GM18951 (cell line): ENCODE measurements at regions not wholly inside any gene's neighbourhood (a gene's known extent, or its start where the extent isn't known, plus 50 kb on each side); places are given as distances from the start of the nearest gene placed in this dataset.
"Not testable (repeated sequence)": the region's sequence is repeated elsewhere in the genome, so short reads cannot be mapped to it uniquely, and the experiment has no call there.

Experiments
- POLR2A ChIP-seq: IDR thresholded peaks from 4 replicates; pipeline ENCODE4 v1.6.1; 2011; ENCODE audit warnings: mild to moderate bottlenecking; ENCODE audit not compliant: insufficient read length, insufficient read depth; ENCODE audit errors: extremely low read depth
- in situ Hi-C: fragments of 300-500 bp; cut with MboI; formaldehyde crosslinking; loops from one replicate; pipeline ENCODE4 v1.12.0; 2022; ENCODE audit warnings: low sequenced_read_pairs, mixed read lengths, inconsistent platforms; ENCODE audit not compliant: unreplicated experiment

DNA sequence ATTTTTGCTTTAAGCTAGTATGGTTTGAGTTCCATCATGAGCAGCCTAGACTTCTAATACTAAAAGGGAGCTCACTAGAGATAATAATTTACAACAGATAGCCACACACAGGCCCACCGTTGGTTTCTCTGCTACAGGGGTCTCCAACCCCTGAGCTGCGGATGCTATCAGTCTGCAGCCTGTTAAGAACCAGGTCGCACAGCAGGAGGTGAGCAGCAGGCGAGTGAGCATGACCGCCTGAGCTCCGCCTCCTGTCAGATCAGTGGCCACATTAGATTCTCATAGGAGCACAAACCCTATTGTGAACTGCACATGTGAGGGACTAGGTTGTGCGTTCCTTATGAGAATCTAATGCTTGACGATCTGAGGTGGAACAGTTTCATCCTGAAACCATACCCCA, 150.6 kb downstream of the HRH4 start:
- in situ Hi-C loops, result no loop called here
- no peak for TF ChIP-seq POLR2A

GRCh38 chr18:24613896-24614640, 153.6 kb downstream of the HRH4 start:
- in situ Hi-C loops, result no loop called here
- no peak for TF ChIP-seq POLR2A

GRCh38 chr18:24616653-24617052, 156.2 kb downstream of the HRH4 start:
- no peak for TF ChIP-seq POLR2A
- in situ Hi-C loops, result no loop called here

- in situ Hi-C loops, result not testable (repeated sequence)
Measured at GRCh38 chr18:24624421-24624820, 164.0 kb downstream of the HRH4 start.

- in situ Hi-C loops, result no loop called here
- TF ChIP-seq POLR2A, result no peak
Measured at GRCh38 chr18:24627644-24628315, 167.3 kb downstream of the HRH4 start.

- no peak for TF ChIP-seq POLR2A
- in situ Hi-C loops, result no loop called here
Measured at GRCh38 chr18:24628326-24628725, 167.9 kb downstream of the HRH4 start.

DNA sequence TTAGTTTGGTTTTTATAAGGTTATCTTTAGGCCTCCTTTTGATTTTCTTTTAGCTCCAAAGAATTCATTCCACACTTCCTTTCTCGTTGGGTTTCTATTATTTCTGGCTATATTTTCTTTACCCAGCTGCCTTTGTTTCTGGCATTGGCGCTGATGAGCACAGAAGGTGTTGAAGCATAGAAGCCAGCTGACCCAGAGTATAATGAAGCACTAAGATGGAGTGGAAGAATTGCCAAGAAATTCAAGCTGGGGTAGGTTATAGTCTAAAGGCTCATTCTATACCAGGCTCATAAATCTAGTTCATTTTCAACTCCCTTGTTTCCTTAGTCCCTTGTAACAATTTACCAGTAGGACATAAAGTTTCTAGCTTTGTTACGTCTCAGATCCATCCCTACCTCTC, 169.5 kb downstream of the HRH4 start:
- TF ChIP-seq POLR2A, result no peak
- in situ Hi-C loops, result no loop called here

DNA sequence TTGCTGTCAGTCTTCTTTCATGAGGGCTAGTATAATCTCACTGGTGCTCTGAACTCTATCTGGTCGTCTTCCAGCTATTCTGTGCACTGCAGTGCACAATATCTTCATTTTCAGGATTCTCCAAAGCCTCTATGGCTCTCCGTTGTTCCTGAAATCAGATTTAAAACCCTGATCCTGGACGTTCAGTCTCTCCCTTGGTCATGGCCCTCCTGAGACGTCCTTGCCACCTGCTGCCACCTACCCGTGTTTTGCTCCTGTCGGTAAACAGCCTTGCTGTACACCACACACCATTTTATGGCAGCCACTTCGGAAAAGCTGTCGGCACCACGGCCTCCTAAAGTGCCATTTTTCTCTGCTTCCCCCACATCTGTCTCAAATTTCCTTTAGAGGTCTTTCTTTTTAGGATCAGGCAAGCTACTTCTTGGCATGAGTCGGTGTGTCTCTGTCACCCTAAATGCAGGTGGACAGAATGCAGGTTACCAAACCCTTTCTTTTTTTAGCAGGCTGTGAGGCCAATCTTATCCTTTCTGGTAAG, 170.0 kb downstream of the HRH4 start:
- in situ Hi-C loops, result no loop called here
- no peak for TF ChIP-seq POLR2A

DNA sequence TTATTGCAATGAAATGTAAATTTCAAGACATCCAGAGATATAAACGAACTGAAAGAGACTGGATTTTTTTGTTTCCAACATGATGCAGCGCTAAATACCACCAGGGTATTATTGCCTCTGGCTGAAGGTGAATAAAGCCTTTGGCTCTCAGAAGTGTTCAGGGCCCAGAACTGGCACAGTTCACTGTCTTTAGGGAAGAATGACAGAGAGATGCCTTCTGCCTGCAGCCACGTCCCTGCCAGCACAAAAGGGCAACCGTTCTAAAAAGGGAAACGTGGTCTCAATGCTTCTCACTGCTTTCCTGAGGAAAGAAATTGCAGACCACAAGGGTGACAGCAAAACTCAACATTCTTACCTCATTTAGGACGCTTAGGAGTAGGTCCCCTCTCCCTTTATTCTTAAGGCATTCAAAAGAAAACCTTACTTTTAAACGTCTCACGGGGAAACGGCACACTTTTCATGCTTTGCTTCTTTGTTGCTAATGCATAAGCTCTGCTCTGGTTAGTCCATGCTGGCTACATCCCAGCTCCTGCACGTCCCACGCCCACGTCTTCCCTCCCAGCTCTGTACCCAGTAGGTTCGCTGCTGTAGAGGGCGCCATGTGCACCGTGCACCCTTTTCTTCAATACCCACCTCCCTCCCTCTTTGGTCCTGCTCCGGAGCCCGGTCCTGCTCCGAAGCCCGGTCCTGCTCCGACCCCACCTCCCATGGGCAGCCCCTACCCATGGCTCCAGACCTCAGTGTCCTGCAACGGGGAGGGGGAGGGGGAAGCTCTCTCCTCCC, 171.0 kb downstream of the HRH4 start:
- in situ Hi-C loops, result no loop called here
- no peak for TF ChIP-seq POLR2A

- TF ChIP-seq POLR2A, result no peak
- in situ Hi-C loops, result no loop called here
Measured at GRCh38 chr18:24632158-24632988, 171.9 kb downstream of the HRH4 start.

DNA sequence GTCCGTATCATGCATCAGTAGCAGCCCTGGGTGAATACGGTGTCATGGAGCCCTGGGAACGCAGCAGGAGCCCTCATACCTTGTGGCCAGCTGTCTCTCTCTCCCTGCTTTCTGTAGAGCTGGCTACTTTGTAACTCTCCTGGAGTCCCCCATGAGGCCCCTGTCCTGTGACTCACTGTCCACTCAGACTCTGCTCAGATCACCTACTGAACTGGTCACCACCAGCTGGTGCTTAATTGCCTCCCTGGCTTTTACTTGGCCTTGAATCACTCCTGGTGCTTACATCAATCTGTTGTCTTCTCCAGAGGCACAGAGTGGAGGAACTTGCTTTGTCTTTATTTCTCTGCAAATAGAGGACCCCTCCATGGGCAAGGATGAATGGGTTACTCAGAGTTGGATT, 172.7 kb downstream of the HRH4 start:
- in situ Hi-C loops, result no loop called here
- TF ChIP-seq POLR2A, result no peak

GRCh38 chr18:24649571-24649970, 189.1 kb downstream of the HRH4 start:
- in situ Hi-C loops, result no loop called here
- TF ChIP-seq POLR2A, result no peak

DNA sequence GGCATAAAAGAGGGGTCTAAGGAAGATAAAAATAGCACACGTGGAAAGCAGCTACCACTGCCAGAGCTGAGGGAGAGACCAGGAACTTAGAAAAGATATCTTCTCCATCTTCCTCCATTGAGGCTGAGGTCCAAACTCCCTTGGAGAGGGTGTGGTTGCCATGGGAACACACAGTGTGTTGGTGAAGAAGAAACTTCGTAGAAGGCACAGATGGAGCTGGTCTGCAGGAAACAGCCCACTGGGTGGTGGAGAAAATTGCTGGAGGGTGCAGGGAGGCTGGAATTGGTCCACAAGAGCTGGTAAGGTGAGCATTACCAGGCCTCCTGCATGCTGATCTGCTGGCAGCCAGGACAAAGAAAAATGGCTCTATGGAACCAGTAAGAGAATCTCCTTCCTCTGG, 191.0 kb downstream of the HRH4 start:
- in situ Hi-C loops, result no loop called here
- TF ChIP-seq POLR2A, result no peak

DNA sequence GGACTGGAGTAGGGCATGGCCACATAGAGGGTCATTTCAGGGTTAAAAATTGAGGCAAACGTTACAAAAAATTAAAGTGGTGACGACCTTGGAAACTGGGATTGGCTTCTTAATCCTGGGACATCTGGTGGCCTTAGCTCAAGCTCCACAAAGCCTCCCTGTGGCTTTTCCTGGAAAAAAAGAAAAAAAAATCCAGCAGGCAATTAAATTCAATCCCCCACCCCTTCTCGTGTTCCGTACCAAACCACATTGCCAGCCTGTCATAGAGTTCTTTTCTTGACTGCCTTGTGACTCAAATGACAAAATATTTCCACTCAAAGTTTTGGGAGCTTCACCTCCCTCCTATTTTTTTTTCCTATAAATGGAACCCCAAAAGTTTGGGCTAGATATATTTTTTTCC, 195.6 kb downstream of the HRH4 start:
- TF ChIP-seq POLR2A, result no peak
- in situ Hi-C loops, result no loop called here
